Right ventricle myocardium superior (tissue), 1 donor: ENCODE measurements at regions not wholly inside any gene's neighbourhood (a gene's known extent, or its start where the extent isn't known, plus 50 kb on each side); places are given as distances from the start of the nearest gene placed in this dataset.

Source experiments
- ATAC-seq: fragments of 200-7000 bp; cut with Tn5 transposase; one replicate; pipeline ENCODE4 v1.9.1; 2020; ENCODE audit warnings: mild to moderate bottlenecking; ENCODE audit not compliant: poor library complexity
- DNase-seq: peaks from one replicate; pipeline ENCODE4 v3.0.0-alpha.2; 2020
- intact Hi-C: fragments of 100-400 bp; cut with DNase I; formaldehyde crosslinking; loops from one replicate; pipeline ENCODE4 v1.11.2; 2022
- donor health status: DM: no; HTN: yes; CAD: no; lungs with severe emphysema.

DNA sequence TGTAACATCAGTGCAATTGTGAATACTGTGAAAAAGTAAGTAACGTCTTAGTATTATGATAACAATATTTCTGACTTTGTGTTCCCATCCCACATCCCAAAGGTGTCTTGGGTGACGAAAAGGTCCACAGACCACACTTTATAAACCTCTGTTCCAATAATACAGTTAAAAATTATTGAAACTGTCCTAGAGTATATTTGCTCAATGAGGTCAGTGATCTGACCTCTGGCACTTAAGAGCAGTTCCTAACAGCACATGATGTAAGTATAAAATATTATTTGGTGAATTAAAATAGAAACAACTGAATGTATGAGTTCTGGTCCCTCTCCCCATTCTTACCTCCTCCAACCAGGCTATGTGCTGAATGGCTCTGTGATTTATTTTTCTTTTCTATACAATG lies 566.4 kb upstream of the MMS22L start:
- no peak for ATAC-seq
- intact Hi-C loops = no loop called here
- DNase-seq = no peak

DNA sequence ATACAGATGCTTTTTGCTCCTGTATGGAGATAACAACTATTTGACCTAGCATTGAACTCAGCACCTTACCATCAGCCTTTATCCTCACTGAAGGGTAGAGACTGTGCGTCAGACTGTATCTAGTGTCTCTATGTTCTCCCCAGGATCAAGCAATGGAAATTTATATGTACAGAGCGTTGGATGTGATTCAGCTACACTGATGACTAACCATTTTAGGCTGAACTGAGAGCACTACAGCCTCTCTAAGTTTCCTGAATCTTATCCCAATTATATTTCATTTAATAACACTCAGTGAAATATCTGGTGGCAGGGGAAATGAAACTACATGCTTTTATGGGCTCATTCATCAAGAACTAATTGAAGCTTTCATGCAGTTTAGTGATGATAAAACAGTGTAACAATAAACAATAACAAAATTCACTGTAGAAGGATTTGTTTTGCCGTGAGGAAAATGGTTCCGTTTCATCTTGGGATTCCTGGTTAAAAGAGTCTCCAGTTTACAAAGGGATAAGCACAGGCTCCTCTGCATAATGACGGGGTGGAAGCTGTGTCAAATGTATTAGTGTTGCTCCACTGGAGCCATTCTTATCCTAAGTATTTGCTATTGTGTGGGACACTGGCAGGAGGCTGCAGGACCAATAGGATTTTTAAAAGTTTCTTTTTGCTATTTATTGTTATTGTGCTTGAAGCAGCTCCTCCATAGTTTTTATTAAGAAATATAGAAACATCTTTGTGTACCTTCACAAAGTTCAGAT lies 567.6 kb upstream of the MMS22L start:
- intact Hi-C loops = no loop called here
- ATAC-seq (no peak), DNase-seq (no peak)

DNA sequence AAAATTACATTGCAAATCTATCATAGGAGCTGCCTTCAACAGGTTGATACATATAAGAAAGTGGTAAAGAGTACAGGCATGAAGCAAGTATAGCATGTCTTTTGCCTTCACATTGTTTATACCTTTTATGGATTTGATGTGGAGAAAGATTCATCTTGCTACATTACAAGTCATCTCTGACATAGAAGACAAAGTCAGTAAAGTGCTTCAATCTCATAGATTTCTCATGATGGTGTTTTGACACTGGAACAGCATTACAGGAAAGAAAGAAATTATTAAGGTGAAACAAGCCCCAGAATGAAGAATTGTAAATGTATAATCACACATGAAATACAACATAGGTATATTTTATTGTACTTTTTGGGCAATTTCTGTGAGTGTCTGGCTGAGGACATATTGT lies 580.7 kb upstream of the MMS22L start:
- no peak for DNase-seq
- intact Hi-C loops = no loop called here
- no peak for ATAC-seq

DNA sequence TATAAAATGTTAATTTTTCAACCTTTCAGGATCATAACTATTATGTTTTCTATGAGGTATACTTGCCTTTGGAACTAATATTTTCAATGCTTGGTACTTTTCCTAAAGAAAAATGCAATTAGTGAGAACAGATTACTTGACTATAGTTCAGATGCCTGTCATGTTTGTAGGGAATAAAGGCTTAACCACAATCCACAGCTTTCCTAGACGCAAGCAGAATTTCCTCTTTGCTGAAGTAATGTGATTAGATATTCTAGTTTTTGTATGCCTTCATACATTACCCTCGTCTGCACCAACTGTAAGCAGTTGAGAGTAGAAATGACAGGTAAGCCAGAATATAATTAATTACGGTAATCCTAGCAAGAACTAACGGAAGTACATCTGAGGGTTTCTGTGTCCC lies 581.4 kb upstream of the MMS22L start:
- DNase-seq (no peak), ATAC-seq (no peak)
- intact Hi-C loops = no loop called here

DNA sequence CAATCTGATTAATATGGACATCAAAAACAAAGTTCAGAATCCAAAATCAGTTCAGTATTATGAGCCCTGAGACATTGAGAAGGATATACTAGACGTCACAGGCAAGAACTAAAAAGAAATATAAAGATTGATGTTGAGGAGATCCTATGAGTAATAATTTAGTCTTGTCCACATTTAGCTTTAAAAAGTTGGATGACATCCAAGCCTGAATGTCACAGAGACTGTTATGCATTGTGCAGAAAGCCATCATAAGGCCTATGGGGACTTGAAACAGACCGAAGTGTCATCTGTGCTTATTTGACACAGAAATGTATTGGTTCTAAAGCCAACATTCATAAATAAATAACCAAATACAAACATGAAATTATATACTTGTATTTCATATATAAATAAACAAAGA lies 581.8 kb upstream of the MMS22L start:
- DNase-seq (no peak), ATAC-seq (no peak)
- intact Hi-C loops = no loop called here

DNA sequence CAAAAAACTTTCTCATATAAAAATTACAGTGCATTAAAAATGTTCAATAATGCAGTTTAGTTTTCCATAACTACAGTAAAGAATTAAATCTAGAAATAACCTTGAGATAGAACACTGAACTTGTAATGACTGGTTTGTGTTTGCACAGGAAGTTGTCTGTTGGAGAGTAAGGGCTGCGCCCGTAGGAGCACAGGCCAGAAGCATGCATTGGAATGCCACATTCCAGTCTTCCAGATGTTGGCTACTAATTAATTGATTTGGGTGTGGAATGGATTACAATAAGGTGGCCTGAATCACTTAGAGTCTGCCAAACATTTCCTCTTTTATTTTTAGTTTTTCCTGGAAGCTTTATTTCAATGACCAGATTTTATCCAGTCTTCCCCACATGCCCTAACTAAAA lies 582.6 kb upstream of the MMS22L start:
- DNase-seq (no peak), ATAC-seq (no peak)
- intact Hi-C loops = no loop called here

DNA sequence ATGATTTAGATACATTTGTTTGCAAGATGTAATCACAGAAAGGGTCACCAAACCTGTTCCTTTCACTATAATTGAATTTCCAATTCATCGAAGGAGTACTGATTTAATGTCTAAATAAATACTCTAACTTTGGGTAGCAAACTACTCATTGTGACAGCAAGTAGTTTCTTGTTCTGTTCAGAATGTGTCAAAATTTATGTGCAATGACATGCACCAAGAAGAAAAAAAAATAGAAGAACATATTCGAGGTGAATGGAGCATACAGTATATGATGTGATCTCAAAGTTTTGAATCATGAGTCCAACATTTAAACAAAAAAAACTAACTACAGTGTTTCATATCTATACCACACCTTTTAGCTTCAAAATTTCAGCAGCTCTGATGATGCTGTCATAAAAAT lies 583.6 kb upstream of the MMS22L start:
- DNase-seq (no peak), ATAC-seq (no peak)
- intact Hi-C loops = no loop called here

DNA sequence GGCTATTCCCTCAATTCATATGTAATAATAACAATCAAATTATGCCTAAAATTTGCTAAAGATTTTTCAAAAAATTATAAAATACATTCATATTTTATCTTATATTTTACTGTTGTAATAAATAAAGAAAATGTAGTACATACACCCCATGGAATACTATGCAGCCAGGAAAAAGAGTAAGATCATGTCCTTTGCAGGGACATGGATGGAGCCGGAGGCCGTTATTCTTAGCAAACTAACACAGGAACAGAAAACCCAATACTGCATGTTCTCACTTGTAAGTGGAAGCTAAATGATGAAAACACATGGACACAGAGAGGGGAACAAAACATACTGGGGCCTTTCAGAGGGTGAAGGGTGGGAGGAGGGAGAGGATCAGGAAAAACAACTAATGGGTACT lies 584.2 kb upstream of the MMS22L start:
- no peak for DNase-seq
- ATAC-seq = no peak
- intact Hi-C loops = no loop called here

DNA sequence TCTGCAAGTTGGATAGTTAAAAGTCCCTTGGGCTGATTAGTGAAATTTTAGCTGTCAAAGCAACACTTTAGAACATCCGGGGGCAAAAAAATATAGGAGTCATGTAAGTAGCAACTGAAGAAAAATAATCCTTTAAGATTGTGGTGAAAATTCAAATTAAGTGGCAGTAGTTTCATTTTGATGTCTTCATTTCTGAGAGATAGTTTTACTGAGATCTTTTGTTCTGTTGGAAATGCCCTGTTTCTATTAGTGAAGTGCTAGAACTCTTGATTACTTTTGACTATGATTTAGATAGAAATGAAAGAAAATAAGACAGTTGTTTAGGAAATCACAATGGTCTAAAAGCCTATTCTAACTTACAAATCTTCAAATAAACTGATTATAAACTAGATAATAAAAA lies 587.3 kb upstream of the MMS22L start:
- intact Hi-C loops = no loop called here
- ATAC-seq (no peak), DNase-seq (no peak)

DNA sequence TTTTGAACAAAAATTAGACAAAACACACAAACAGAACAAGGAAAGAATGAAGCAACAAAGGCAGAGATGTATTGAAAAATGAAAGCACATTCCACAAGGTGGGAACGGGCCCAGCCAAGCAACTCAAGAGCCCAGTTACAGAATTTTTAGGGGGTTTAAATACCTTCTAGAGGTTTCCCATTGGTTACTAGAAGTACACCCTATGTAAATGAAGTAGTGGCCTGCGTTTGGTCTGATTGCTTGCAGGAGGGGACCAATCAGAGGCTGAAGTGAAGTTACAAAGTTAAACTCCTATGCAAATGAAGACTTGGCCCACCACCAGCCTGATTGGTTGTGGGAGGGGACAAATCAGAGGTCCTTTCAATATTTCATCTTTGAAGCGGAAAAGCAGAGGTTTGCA lies 593.7 kb upstream of the MMS22L start:
- intact Hi-C loops = no loop called here
- DNase-seq (no peak), ATAC-seq (no peak)

DNA sequence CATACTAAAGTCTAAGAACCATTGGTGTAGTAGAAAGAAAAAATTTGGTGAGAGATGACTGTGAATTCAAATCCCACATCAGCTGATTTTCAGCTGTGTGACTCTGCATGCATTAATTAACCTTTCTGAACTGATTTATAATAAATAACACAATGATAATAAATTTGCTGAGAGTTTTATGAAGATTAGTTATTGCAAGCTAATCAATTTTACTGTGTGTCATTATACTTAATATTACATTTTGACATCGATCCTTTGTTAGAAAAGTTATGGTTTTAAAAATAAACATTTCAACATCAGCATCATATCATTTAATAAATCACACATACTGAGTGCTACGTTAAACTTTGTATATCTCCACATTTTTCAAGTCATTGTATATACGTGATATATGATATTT lies 599.7 kb upstream of the MMS22L start:
- intact Hi-C loops = no loop called here
- DNase-seq (no peak), ATAC-seq (no peak)

DNA sequence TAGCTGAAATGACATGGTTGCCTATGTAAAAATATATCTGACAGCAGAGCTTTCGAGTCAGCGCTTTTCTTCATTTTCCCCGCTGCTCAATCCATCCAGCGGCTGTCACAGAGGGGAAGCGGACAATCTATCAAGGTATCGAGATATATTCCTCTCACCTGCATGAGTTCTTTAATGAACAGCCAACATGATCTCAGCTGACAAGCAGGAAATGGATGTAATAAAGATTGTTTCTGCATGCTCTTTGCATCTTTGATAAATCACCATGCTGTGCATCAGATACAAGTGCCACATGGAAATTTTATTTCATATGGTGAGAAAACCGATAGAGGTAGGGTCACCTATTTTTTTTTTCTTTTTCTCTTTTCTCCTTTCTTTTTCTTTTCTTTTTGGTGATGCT lies 602.3 kb upstream of the MMS22L start:
- DNase-seq (no peak), ATAC-seq (no peak)
- intact Hi-C loops = no loop called here

DNA sequence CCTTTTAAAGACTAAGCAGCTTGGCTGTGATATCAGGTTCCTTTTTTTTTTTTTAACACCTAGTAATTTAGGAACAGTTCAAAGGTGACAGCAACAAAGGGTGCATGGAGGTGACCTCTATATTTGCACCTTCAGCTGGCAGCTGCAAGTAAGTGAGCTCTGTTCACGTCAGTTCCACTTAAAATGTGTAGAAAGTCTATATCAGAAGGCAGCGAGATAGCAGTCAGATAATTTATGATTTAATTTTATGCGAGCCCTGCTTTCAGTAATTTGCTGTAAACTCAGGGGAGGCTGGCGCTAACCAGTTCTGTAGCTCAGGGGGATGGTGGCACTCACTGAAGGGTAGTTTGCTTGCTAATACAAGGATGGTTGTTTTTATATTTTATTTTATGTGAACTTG lies 602.8 kb upstream of the MMS22L start:
- no peak for ATAC-seq
- intact Hi-C loops = no loop called here

DNA sequence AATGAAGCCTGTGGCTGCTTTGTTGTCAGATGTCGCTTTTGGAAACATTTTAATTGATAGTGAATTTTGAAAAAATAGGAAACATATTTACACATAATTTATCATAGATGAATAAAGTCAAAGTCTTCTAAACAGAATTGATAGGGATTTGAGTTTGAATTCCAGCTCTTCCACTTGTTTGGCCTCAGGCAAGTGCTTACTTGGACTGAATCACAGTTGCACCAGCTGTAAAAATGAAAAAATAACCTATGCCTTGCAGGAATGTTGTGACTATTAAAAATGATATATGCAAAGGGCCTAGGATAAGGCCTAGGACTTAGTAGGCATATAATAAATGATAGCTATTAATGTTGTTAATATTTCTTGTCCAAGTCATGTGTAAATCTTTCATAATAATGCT lies 618.5 kb upstream of the MMS22L start:
- intact Hi-C loops = no loop called here
- DNase-seq = no peak
- no peak for ATAC-seq

More for the DNA sequence above, 602.8 kb upstream of the MMS22L start:
- no peak for DNase-seq

DNA sequence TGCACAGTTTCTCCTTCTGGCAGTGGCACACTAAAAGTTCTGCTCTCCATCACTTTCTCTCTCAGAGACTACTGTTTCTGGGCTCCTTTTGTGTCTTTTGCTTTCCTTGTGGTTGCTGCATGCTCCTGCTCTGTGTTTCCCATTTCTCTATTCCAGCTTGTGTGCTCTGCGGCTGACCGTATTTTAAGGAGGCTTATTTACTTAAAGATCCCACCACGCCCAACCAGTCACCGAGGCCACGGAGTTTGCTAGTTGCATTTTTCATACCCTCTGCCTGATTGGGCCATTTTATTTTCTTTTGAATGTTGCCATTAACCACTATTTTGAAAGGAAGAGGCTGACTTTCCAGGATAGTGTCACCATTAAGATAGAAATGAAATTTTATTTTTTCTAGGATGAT lies 626.4 kb upstream of the MMS22L start:
- intact Hi-C loops = no loop called here
- no peak for ATAC-seq
- no peak for DNase-seq

DNA sequence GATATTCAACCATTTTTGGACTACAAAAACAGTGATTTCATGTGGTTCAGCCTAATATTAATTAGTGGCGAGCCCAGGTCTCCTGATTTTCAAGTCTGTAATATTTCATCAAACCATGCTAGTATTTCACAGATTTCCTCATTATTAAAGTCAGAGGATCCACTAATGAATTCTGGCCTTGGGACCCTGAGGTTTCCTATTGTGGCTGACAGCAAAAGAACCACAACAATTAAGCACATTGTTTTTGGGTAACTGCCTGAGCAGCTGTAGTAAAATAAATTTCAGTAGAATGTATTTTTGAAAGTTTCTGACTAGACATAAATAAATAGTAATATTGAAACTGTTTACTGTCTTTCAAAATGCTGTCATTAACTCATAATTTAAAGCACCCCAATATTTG lies 630.7 kb upstream of the MMS22L start:
- DNase-seq (no peak), ATAC-seq (no peak)
- intact Hi-C loops = no loop called here

DNA sequence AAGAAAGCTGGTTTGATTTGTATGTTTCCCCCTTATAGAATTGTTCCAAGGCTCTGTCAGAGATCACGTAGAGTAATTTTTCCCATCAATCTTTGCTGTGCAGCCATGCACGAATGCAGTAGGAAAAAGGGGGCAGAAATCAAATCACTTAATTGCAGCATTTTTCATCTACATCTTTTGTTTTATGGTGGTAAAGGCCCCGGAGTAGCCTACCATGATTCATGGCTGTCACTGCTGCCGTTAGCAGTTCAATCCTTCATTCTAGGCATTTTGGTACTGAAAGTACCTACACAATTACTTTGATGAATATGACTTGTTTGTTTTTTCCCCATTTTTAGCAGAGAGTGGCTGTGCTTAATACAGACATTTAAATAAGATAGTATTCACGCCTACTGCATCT lies 631.9 kb upstream of the MMS22L start:
- ATAC-seq (no peak), DNase-seq (no peak)
- intact Hi-C loops = no loop called here

DNA sequence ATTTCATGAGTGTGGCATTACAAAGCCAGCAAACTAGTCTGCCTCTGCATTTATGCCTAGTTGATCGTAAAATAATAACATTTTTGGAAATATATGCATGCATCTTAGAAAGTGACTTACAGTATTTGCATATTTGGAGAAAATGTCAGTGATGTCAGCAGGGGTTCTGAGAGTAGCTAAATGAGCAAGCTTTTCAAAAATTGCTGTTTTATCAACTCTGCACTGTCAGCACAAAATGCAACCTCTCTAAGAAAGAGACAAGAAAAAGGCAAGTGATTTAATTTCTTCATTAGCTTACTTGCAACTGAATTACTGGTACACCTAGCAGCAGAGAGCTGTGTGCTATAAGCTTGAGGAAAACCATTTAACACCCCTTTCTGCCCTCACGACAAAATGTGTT lies 632.5 kb upstream of the MMS22L start:
- intact Hi-C loops = no loop called here
- DNase-seq (no peak), ATAC-seq (no peak)

DNA sequence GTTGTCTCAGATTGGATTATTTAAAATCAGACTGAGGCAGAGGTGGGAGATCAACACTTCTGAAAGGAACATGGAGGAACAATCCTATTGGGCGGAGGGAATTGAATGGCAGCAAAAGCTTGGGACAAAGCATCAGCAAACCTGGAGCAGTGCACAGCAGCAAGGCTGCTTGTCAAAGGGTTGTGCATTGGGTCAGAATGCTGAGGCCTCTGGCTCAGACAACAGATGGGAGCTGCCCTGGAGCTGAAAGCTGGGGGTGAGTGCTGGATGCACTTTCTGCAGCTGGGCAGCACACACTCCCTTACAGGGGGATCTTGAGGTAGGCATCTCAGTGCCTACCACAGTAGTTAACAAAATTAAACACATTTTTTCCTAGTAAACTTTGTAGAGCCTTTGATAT lies 634.4 kb upstream of the MMS22L start:
- DNase-seq (no peak), ATAC-seq (no peak)
- intact Hi-C loops = no loop called here

DNA sequence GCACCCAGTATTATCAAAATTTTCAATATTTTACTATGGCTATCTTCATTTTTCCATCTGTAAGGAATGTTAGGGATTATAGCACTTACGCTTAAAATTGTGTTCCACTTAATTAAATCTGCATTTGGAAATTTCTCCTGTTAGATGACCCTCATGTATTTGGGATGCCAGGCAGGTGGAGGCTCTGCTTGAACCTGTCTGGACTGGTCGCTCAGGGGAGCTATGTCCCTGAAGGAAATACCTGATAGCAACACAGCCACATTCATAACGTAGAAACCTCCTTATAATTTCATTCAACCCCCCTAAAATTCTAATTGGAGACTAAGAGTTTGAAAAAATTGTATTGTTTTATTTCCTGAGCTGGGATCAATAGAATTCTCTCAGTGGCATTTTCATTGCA lies 636.0 kb upstream of the MMS22L start:
- DNase-seq (no peak), ATAC-seq (no peak)
- intact Hi-C loops = no loop called here

DNA sequence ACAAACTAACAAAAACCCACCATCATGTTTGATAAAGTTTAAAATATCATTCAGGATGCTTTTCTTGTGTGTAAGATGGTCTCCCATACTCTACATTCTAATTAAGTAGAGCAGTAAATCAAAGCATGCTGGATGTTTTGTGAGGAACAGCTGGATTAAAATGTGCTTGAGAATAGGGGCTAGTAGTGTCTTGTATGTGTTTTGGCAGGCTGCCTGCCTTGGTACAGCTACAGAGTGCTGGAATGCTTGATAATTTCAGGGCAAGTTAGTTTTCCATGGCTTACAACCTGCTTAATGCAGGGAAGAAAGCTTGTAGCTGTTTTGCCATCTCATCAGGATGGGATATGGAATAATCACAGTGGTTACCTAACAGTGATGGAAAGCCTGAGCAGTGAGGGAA lies 636.6 kb upstream of the MMS22L start:
- intact Hi-C loops = no loop called here
- ATAC-seq = no peak
- no peak for DNase-seq
